NCI-H446 treated with DMSO at 0.1 percent for 48 hours (cell line): ENCODE measurements at regions not wholly inside any gene's neighbourhood (a gene's known extent, or its start where the extent isn't known, plus 50 kb on each side); places are given as distances from the start of the nearest gene placed in this dataset.

Experiments
- DNase-seq: peaks from one replicate; lab custom pipeline; 2025; lab: John Stamatoyannopoulos, UW

DNA sequence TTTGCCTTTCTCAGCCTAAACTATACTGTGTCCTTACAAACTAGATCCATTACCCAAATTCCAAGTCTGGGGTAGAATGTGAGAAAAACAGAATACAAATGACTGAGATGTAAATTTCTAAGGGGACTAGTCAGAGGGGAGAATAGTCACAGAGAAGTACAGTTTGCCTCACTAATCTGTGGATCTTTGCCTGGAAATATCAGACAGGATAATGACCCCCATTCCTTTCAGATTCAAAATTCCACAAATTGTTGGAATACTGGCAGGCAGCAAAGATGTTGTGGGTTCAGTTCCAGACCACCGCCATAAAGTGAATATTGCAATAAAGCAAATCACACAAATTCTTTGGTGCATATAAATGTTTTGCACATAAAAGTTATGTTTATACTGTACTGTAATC, 762.8 kb upstream of the NR2F2 start:
- DNase-seq: no peak

DNA sequence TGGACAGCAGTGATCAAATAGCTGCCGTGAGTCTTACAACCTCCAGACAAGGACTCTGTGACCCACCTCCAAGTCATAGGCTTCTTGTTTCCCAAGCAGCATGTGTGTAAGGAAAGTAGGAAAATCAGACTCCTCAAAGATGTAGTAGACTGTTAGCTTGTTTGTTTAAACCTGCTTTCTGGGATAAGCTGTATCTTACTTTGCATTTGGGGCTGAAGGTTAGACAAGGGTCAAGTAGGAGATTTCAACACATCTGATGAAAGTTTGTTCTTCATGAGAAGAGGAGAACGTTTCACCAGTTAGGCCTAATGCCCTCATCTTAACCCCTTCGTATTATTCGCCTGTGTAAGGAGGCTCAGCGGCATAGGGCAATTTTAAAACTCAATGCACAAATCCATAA, 756.4 kb upstream of the NR2F2 start:
- no peak for DNase-seq

DNA sequence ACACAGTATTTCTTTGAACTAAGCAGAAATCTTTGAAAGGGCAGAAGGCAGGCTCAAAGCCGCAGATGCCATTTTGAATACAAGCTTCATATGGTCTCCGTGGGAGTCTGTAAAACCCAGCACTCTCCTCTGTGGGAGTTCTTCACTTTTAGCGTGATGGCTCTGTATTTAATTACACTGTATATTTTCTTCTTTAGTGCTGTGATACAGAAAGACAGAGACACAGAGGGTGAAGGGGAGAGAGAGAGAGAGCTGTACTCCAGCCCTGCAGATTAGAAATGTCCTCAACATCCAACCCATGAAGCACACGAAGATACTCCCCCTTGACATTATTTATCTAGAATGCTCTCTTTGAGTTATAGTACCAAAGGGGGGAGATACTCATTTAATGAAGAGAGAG, 752.6 kb upstream of the NR2F2 start:
- no peak for DNase-seq

DNA sequence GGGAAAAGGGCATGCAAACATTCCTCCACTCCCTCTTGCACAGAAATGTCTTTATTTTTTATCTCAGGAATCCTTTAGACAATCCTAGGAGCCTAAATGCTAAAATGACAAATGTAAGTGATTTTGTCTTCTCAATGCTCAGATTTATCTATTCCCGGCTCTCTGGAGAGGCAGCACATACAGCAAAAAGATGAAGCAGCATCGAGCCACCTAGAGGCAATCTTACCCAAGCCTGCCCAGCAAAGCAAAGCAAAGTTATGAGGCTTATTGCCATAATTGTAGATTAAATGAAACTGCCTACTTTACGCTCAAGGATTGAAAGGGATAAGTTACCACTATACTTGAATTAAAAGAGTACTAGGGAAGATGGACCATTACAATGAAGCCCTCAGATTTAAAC, 750.4 kb upstream of the NR2F2 start:
- DNase-seq: no peak

DNA sequence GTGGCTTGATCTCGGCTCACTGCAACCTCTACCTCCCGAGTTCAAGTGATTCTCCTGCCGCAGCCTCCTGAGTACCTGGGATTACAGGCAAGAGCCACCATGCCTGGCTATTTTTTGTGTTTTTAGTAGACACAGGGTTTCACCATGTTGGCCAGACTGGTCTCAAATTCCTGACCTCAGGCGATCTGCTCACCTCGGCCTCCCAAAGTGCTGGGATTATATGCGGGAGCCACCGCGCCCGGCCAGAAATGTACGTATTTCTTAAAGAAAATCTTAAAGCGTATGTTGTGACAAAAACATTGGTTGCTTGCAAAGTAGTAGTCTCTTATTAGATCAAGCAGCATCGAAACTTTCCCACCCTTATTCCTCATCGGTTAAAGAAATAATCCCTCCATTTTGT, 748.9 kb upstream of the NR2F2 start:
- DNase-seq: no peak

DNA sequence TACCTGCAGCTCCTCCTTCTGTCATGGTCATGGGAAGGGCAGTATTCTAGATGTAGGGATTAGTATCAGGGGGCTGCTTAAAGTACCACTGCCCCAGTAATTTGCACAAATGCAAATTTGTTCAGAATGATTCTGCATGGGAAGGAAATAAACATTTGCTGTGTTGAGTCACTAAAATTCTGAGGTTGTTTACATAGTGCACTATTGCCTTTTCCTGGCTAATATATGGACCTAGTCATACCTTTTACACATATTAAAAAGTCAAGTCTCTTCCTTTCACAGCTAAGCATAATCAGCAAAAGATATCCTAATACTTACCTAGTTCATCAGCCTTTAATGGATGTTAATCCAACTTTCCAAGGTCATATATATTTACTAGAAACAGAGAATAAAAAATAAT, 746.4 kb upstream of the NR2F2 start:
- no peak for DNase-seq

DNA sequence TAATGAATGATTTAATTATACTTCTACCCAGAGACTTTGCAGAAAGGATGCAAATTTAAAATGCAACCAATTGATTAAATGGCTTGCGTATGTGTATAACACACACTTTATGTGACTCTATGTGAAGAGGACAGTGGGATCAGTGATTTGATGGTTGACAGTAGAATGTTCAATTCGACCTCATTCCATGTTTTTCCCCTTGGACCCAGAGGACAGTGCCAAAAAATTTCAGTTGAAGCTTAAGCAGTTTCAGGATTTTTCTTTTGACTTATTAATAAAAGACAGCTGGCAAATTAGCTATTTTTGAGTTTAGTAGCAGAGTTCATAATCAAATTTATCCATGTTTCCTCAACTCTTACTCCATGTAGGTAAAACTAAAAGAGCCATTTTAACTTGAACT, 742.4 kb upstream of the NR2F2 start:
- no peak for DNase-seq

DNA sequence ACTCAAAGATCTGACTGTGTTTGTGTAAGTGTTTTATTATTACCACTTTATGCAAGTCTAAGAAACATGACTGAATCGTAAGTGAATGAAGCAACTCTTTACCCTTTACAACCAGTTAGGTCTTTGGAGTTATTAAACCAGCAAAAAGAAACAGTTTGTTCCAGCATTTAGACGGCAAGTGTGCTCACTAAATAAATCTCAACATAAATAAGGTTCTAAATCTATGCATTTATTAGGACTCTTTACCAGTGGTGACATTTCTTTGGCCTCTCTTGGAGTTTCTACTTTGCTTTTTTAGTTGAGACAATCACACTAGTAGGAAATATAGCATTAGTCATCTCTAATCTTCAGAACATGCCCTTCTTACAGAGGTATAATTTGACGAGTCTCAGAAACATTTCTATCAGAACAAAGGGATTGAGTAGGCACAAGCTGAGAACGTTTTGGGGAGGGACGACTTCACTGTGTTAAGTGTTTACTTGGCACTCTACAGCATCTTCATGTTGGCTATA, 739.9 kb upstream of the NR2F2 start:
- DNase-seq: no peak

DNA sequence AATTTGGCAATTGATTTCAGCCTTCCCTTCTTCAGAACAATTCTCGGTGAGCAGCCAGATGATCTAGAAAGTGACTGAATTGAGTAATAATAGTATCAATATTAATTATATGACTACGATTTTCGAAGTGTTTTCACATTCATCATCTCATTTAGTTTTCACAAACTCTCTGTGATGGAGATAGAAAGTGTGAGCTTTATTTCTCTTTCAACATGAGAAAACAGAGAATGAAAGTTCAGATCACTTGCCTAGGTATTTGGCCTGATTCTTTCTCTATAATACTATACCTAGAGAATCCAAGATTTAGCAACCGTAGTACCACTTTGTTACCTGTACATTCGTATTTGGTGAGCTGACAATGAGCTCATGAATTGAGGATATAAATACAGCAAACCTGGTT, 739.2 kb upstream of the NR2F2 start:
- DNase-seq: no peak

DNA sequence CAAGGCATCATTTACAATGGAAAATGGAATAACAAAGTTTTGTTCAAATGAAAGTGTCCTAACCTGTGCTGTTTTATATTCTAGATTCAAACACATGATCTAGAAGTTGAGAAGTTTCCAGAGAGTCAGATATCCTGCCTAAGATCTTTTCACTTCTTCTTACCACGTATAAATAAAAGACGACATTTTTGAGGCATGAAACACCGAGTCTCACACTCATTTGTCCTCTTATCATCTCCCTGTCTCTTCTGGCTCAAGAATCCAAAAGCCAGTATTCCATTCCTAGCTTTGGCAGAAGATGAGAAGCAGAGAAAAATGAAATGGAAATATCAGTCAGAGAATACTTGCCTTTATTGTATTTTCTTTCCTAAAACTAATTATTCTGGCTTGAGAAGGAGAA, 738.6 kb upstream of the NR2F2 start:
- DNase-seq: no peak

DNA sequence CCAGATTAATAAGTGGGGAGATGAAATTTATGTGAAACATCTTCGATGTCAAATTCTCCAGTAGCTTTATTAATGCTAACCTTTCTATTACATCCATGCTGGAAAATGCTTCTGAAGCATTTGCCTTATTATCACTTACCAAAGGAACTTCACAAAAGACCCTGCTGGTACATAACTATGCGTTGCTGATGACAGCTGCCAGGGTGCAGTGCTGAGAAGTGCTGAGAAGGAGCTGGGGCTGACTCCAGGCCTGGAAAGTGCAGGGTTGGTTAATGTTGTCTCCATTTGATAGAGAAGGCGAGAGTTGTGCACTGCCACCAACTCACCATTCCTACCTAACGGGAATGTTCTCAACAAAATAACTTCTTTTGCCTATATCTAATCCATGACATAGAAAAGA, 736.0 kb upstream of the NR2F2 start:
- DNase-seq: no peak

DNA sequence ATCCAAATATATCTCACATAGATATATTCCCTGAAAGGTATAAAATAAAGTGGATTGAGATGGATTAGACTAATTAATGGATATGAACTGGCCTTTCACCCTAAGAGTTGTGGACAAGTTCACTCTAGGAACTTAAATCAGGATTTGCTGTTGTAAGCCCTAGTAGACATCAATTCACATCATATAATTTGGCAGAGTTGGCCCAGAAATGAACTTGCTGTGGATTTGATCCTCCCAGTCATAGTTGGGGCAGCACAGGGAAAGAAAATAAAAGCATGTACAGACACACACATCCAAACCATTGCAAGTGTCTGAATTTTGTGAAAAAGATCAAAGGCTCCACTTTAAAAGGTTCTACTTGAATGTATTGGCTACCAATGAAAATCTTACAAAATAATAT, 734.7 kb upstream of the NR2F2 start:
- no peak for DNase-seq

DNA sequence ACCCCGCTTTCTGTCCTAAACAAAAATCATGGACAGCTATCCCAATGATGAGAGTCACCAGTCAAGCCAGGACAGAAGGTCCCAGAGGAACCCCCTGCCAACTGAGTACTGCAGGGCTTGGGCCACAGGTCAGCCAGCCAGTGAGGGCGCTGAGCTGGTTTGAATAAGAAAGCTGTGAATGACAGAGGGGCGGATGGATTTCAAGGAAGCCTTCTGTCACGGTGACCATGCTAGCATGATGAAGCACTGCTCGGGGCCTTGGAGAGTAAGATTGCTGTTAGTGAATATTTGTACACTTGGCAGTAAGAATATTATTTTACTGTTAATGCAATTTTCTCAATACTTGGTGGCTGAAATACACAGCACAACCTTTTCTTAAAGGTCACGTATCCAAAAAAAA, 734.0 kb upstream of the NR2F2 start:
- DNase-seq: no peak

DNA sequence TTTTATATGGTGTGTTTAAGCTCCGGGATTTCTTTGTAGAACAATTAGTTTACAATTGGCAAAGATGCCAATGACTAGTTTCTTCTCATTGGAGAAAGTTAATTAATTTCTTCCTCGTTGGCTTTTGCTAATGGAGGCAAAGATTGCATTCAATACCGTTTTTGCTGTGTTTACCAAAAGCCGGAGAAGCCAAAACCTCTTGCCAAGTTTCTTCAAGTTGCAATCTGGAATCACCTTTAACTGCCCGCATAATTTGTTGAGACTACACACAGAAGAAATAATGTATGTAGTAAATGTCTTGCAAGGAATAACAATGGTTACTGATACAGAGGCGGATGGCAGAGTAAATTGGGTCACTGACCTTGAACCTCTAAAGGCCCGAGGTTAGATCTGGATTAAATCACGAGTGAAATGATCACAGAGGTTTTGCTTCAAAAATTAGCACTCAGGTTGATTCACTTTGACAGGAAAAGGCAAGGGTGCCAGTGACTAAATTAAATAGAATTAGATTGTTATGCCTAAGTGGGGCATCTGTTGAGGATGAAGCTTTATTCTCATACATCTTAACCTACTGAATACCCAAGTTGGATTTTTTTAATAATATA, 732.1 kb upstream of the NR2F2 start:
- DNase-seq: no peak

DNA sequence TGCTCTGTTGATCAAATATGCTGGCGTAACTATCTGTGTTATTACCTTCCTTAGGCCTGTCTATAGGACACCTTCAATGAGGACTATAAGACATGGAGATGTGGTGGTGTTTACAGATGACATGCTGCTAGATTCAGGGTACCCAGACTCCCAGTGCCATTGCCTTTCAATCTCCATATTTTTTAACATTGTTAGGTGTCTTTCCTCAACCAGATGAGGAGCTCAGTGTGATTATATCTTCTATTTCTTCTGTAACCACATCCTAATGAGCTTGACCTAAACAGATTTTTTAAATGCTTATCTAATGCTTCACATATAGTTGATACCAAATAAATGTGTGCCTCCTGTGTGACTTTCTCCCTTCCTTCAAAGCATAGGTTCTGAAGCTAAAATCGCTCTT, 730.1 kb upstream of the NR2F2 start:
- DNase-seq: no peak

DNA sequence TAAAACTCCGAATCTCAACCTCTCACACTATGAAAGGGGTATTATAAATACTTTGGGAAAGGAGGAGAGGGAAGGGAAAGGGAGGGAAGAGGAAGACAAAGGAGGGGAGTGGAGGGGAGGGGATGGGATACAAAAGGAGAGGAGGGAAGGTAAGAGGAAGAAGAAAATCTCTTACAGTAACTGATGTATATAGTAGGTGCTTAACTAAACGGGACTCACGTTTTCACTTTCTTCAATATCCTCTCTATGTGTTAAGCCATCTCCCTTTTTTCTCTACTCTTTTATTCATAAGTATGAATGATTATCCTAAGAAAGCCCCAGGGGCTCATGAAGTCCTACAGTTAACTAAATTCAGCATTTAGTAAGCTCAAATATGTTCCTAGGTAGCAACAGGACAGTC, 729.6 kb upstream of the NR2F2 start:
- no peak for DNase-seq

DNA sequence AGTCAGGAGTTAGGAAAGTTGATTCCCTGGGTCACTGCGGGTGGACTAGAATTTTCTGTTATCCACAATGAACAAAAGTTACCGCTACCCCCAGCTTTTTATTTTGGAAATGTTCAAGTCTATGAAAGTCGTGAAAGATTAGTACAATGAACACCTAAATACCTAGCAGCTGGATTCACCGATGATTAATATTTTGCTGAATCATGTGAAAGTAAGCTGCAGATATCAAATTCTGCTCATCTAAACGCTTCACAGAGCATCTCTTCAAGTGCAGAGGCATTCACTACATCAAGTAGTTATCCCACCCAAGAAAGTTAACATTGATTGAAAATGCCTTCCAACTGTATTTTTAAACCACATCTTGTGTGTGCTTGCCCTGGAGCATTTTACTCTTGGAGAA, 729.0 kb upstream of the NR2F2 start:
- no peak for DNase-seq

DNA sequence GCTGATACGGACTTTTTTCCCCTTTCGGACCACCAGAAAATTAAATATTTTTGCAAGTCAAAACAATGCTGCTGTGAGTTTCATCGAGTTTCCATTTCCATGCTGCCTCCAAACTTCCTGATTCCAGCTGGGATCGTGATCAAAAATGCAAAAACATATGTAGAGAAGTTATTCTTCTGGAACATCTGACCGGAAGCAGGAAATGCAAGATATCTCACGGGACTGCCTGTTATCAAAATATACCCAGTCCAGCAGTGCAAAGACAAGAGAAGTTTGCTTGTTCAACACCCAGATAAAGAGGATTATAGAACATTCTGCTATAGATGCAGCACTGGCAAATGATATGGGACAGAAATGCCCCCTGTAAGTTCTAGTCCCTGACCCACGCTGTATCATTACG, 726.7 kb upstream of the NR2F2 start:
- no peak for DNase-seq

DNA sequence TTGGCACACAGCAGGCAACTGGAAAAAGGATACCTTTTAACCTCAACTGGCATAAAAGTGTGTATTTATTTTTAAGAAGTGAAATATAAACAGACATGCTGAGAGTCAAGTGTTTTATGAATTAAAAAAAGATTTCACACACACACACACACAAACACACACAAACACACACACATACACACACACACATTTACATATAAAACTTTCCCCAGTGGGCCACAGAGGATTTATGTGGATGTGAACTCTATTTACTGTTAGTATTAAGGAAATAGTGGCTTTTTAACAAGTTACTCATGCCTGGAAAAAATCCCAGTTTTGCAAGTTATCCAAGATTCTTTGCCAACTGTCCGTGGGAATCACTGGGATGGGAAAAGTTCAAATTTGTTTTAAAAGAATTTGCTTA, 725.9 kb upstream of the NR2F2 start:
- no peak for DNase-seq

DNA sequence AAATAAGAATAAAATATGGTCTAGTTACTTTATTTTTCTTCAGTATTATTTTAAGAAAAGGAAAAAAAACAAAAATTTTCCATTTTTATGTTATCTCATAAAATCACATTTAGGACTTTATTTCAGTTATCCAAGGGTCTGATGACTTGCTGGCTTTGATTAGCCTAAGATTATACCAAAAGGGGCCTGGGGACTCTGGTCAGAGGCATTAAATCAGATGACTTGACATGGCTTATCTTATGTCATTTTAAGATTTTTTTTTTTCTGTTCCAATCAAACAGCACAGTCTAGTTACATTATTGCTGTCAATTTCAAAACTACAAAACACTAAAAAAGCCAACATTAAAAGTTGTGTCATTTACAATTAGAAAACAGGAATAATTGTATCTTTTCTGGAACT, 725.4 kb upstream of the NR2F2 start:
- no peak for DNase-seq

DNA sequence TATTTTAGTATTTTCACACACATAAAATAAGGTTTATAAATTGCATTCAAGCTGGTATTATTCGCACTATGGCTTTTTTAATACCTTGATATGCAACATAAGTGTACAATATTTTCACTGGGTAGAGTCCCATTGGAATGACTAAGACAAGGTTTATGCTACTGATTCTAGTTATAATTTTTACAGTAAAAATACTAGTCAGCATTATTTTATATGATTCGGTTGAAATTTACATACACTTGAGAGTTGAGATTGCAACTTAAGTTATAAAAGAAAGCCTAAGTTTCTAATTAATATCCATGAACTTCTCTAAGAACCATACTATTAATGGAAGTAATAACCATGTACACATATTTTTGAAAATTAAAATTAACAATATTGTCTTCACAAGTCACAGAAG, 723.9 kb upstream of the NR2F2 start:
- no peak for DNase-seq

DNA sequence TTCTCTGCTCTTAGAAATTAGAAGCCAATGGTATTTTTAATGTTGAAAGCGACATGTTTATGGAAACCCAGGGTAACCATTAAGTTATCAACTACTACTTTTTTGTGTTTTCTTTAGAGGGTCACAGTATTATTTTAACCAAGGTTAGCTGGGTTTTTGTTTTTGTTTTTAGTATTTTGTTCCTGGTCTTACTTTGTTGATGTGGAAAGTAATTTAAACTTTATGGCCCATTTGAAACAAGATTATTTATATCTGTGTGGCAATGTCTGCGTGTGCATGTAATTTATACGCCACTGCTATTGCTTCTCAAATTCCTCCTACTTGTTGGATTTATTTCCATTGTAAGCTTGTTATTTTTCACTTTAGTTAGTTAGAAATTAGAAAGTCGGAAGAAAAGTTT, 722.1 kb upstream of the NR2F2 start:
- DNase-seq: no peak

DNA sequence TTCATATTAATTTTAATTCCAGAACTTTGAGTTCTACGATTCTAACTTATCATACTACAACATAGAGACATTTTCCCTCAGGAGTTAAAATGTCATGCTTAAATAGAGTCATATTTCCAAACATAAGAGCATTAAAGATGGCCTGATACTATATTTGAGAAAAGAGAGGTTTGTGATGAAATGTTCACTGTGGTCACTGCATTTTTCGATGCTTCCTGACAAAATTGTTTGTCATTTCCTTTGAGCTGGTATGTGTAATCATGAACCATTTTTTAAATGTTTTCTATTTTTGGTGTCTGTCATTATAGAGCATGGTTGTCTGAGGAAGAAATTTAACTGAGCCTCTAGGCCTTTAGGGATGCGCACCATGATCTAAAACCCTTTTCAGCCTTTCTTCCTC, 721.4 kb upstream of the NR2F2 start:
- DNase-seq: no peak

DNA sequence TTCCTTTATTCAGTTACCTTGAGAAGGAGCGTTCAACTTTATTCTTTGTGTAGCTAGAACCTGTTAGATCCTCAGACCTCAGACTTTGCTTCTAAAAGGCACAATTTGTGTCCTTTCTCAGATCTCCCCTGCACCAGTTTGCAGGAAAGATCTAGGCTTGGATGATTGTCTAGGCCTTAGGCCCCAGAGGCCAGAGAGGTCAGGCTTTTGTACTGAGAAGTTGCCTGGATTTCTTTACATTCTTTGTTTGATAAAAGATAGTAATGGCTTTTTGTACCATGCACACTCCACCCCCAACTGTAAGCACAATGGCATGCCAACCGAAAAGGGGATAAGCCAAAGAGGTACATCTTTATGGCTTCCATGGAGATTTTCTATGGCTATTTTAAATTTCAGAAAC, 719.6 kb upstream of the NR2F2 start:
- no peak for DNase-seq

DNA sequence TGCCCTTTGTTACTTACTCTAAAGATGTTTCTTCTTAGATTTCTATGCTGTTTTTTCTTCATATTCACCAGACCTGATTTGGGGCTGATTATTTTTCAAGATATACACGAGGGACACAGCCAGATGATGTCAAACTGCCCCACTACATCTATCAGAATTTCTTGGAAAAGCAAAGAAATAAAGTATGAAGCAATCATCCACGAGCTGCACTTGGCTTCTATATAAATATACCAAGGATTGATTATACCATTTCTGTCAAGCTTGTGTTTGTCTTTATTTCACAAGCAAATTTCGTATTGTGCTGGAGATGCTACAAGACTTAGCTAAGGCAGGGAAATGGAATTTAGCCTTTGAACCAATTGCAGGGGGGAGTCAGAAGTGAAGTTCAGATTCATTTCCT, 715.1 kb upstream of the NR2F2 start:
- no peak for DNase-seq
